Testis (tissue), 2 donors: ENCODE measurements at regions not wholly inside any gene's neighbourhood (a gene's known extent, or its start where the extent isn't known, plus 50 kb on each side); places are given as distances from the start of the nearest gene placed in this dataset.

Experiments
- CTCF ChIP-seq, 3 experiments: fragments of 450-650 bp in 2 of 3; fragments of 200-600 bp in 1 of 3; sonication (generic) in 1 of 3; IDR thresholded peaks; one replicate each; pipeline ENCODE4 v1.5.1; 2016 to 2019; ENCODE audit warnings: antibody characterized with exemption in 3 of 3, mild to moderate bottlenecking in 2 of 3, moderate library complexity in 1 of 3
- POLR2A ChIP-seq: fragments of 450-650 bp; IDR thresholded peaks from one replicate; pipeline ENCODE4 v1.6.1; 2017; ENCODE audit warnings: antibody characterized with exemption, mild to moderate bottlenecking, moderate library complexity

GRCh38 chr11:103624708-103625623, 411.5 kb upstream of the DDI1 start:
- no peak for TF ChIP-seq CTCF (IDR thresholded peaks at IDR 0.05)
- TF ChIP-seq POLR2A, result no peak
